ENCODE measurements at regions not wholly inside any gene's neighbourhood (a gene's known extent, or its start where the extent isn't known, plus 50 kb on each side); places are given as distances from the start of the nearest gene placed in this dataset.

GRCh38 chr2:195477996-195478382 lies 179.0 kb upstream of the SLC39A10 start:
- Mint-ChIP-seq H3K36me3 (peaks cover 4 to 9% of the 10 kb centered on the region in 2 donors), H3K4me1 (peaks cover 13 to 32% (median 28%) of the 10 kb centered on the region in 3 donors), H3K9me3 (peaks cover 4 to 13% (median 7%) of the 10 kb centered on the region in 7 donors), H3K27ac (peak overlapping the region in 2 of 6 donors; percentile 6 to 59), H3K27me3 (peaks cover 0 to 5% (median 0%) of the 10 kb centered on the region in 3 donors), H3K4me3 (no peak overlapping the region)
- no peak for DNase-seq
- ATAC-seq (ENCODE audit: low read depth in 2 of 2) = no peak

- peaks cover 4 to 9% of the 10 kb centered on the region in 2 donors for H3K36me3 Mint-ChIP-seq
- H3K4me1 Mint-ChIP-seq = peaks cover 13 to 35% (median 29%) of the 10 kb centered on the region in 3 donors
- DNase-seq (no peak), ATAC-seq (ENCODE audit: low read depth in 2 of 2) (peak in 1 of 2 donors; percentile 25)
- no peak overlapping the region for H3K4me3 Mint-ChIP-seq
- peaks cover 4 to 13% (median 7%) of the 10 kb centered on the region in 7 donors for H3K9me3 Mint-ChIP-seq
- H3K27me3 Mint-ChIP-seq = peaks cover 0 to 5% (median 0%) of the 10 kb centered on the region in 3 donors
- no peak overlapping the region for H3K27ac Mint-ChIP-seq
Measured at GRCh38 chr2:195477248-195477995, 179.6 kb upstream of the SLC39A10 start.

GRCh38 chr2:195475336-195475735 lies 181.7 kb upstream of the SLC39A10 start:
- H3K9me3 Mint-ChIP-seq = peaks cover 3 to 13% (median 7%) of the 10 kb centered on the region in 7 donors
- H3K27ac Mint-ChIP-seq = peak overlapping the region in 1 of 6 donors; percentile 28
- no peak for DNase-seq
- peaks cover 4 to 9% of the 10 kb centered on the region in 2 donors for H3K36me3 Mint-ChIP-seq
- ATAC-seq (ENCODE audit: low read depth in 2 of 2) = no peak
- H3K4me3 Mint-ChIP-seq = no peak overlapping the region
- H3K4me1 Mint-ChIP-seq = peaks cover 13 to 35% (median 29%) of the 10 kb centered on the region in 3 donors
- peaks cover 0 to 5% (median 0%) of the 10 kb centered on the region in 3 donors for H3K27me3 Mint-ChIP-seq

GRCh38 chr2:195473862-195474261 lies 183.2 kb upstream of the SLC39A10 start:
- H3K36me3 Mint-ChIP-seq = peaks cover 0 to 9% of the 10 kb centered on the region in 2 donors

GRCh38 chr2:195472501-195473234 lies 184.4 kb upstream of the SLC39A10 start:
- peaks cover 0 to 11% (median 6%) of the 10 kb centered on the region in 7 donors for H3K9me3 Mint-ChIP-seq
- peak overlapping the region in 1 of 8 donors; percentile 13 for H3K4me3 Mint-ChIP-seq
- H3K27ac Mint-ChIP-seq = no peak overlapping the region
- no peaks in the 10 kb centered on the region for H3K27me3 Mint-ChIP-seq
- no peak for ATAC-seq (ENCODE audit: low read depth in 2 of 2)
- H3K4me1 Mint-ChIP-seq = peaks cover 11 to 22% (median 14%) of the 10 kb centered on the region in 3 donors
- no peak for DNase-seq
- no peaks in the 10 kb centered on the region for H3K36me3 Mint-ChIP-seq

More at GRCh38 chr2:195473862-195474261, 183.2 kb upstream of the SLC39A10 start:
- Mint-ChIP-seq H3K27me3 (peaks cover 0 to 5% (median 0%) of the 10 kb centered on the region in 3 donors), H3K4me3 (peak overlapping the region in 2 of 8 donors; percentile 14 to 36), H3K4me1 (peaks cover 13 to 30% (median 23%) of the 10 kb centered on the region in 3 donors), H3K9me3 (peaks cover 3 to 13% (median 7%) of the 10 kb centered on the region in 7 donors), H3K27ac (peak overlapping the region in 1 of 6 donors; percentile 9)
- no peak for DNase-seq
- ATAC-seq (ENCODE audit: low read depth in 2 of 2) = no peak

GRCh38 chr2:195471807-195472206 lies 185.2 kb upstream of the SLC39A10 start:
- no peak overlapping the region for H3K4me3 Mint-ChIP-seq
- H3K4me1 Mint-ChIP-seq = peaks cover 7 to 17% (median 10%) of the 10 kb centered on the region in 3 donors
- no peaks in the 10 kb centered on the region for H3K36me3 Mint-ChIP-seq
- no peak overlapping the region for H3K27ac Mint-ChIP-seq
- no peaks in the 10 kb centered on the region for H3K27me3 Mint-ChIP-seq
- no peak for DNase-seq
- no peak for ATAC-seq (ENCODE audit: low read depth in 2 of 2)
- peaks cover 0 to 10% (median 2%) of the 10 kb centered on the region in 7 donors for H3K9me3 Mint-ChIP-seq

- peaks cover 0 to 1% of the 10 kb centered on the region in 2 donors for H3K36me3 Mint-ChIP-seq
- no peaks in the 10 kb centered on the region for H3K27me3 Mint-ChIP-seq
- peaks cover 7 to 17% (median 10%) of the 10 kb centered on the region in 3 donors for H3K4me1 Mint-ChIP-seq
- peaks cover 0 to 15% (median 6%) of the 10 kb centered on the region in 7 donors for H3K9me3 Mint-ChIP-seq
- ATAC-seq (ENCODE audit: low read depth in 2 of 2) (no peak), DNase-seq (no peak)
- H3K27ac Mint-ChIP-seq = no peak overlapping the region
- no peak overlapping the region for H3K4me3 Mint-ChIP-seq
Measured at GRCh38 chr2:195471163-195471562, 185.9 kb upstream of the SLC39A10 start.

GRCh38 chr2:195470622-195471021 lies 186.4 kb upstream of the SLC39A10 start:
- no peaks in the 10 kb centered on the region for H3K27me3 Mint-ChIP-seq
- H3K9me3 Mint-ChIP-seq = peaks cover 0 to 15% (median 7%) of the 10 kb centered on the region in 7 donors
- no peak overlapping the region for H3K4me3 Mint-ChIP-seq
- no peak for ATAC-seq (ENCODE audit: low read depth in 2 of 2)
- DNase-seq = no peak
- H3K27ac Mint-ChIP-seq = no peak overlapping the region
- H3K36me3 Mint-ChIP-seq = peaks cover 0 to 7% of the 10 kb centered on the region in 2 donors
- H3K4me1 Mint-ChIP-seq = peaks cover 7 to 17% (median 10%) of the 10 kb centered on the region in 3 donors

- H3K4me1 Mint-ChIP-seq = peaks cover 6 to 11% (median 7%) of the 10 kb centered on the region in 3 donors
- peak overlapping the region in 2 of 6 donors; percentile 2 to 5 for H3K27ac Mint-ChIP-seq
- peak; percentile 85 to 96 for ATAC-seq (ENCODE audit: low read depth in 2 of 2)
- peaks cover 0 to 8% of the 10 kb centered on the region in 2 donors for H3K36me3 Mint-ChIP-seq
- no peaks in the 10 kb centered on the region for H3K27me3 Mint-ChIP-seq
- H3K9me3 Mint-ChIP-seq = peaks cover 0 to 15% (median 9%) of the 10 kb centered on the region in 7 donors
- peak overlapping the region in 6 of 8 donors; percentile 1 to 76 (median 44) for H3K4me3 Mint-ChIP-seq
- peak; percentile 27 for DNase-seq
Measured at GRCh38 chr2:195468771-195469170, 188.3 kb upstream of the SLC39A10 start.

- Mint-ChIP-seq H3K9me3 (peaks cover 0 to 15% (median 7%) of the 10 kb centered on the region in 7 donors), H3K27ac (no peak overlapping the region), H3K27me3 (no peaks in the 10 kb centered on the region), H3K36me3 (peaks cover 0 to 8% of the 10 kb centered on the region in 2 donors), H3K4me3 (no peak overlapping the region), H3K4me1 (peaks cover 0 to 7% (median 1%) of the 10 kb centered on the region in 3 donors)
- ATAC-seq (ENCODE audit: low read depth in 2 of 2) (no peak), DNase-seq (no peak)
Measured at GRCh38 chr2:195466427-195466826, 190.6 kb upstream of the SLC39A10 start.

- Mint-ChIP-seq H3K4me1 (peaks cover 0 to 8% (median 6%) of the 10 kb centered on the region in 3 donors), H3K27me3 (no peaks in the 10 kb centered on the region), H3K9me3 (peaks cover 0 to 5% (median 0%) of the 10 kb centered on the region in 7 donors), H3K4me3 (no peak overlapping the region), H3K36me3 (peaks cover 0 to 5% of the 10 kb centered on the region in 2 donors), H3K27ac (no peak overlapping the region)
- no peak for DNase-seq
- ATAC-seq (ENCODE audit: low read depth in 2 of 2) = peak in 1 of 2 donors; percentile 46
Measured at GRCh38 chr2:195461010-195461409, 196.0 kb upstream of the SLC39A10 start.

- Mint-ChIP-seq H3K36me3 (no peaks in the 10 kb centered on the region), H3K4me1 (peaks cover 0 to 8% (median 6%) of the 10 kb centered on the region in 3 donors), H3K4me3 (peak overlapping the region in 1 of 8 donors; percentile 5), H3K27ac (peak overlapping the region in 2 of 6 donors; percentile 2 to 8), H3K9me3 (peaks cover 0 to 1% (median 0%) of the 10 kb centered on the region in 7 donors), H3K27me3 (no peaks in the 10 kb centered on the region)
- DNase-seq = no peak
- ATAC-seq (ENCODE audit: low read depth in 2 of 2) = no peak
Measured at GRCh38 chr2:195458936-195459335, 198.1 kb upstream of the SLC39A10 start.

GRCh38 chr2:195457873-195458272 lies 199.2 kb upstream of the SLC39A10 start:
- Mint-ChIP-seq H3K9me3 (peaks cover 0 to 1% (median 0%) of the 10 kb centered on the region in 7 donors), H3K36me3 (no peaks in the 10 kb centered on the region), H3K4me1 (peaks cover 0 to 8% (median 6%) of the 10 kb centered on the region in 3 donors), H3K4me3 (no peak overlapping the region), H3K27ac (no peak overlapping the region), H3K27me3 (no peaks in the 10 kb centered on the region)
- ATAC-seq (ENCODE audit: low read depth in 2 of 2) (no peak), DNase-seq (no peak)
